Trophoblast cell (in vitro differentiated cells and primary cell): ENCODE measurements at regions not wholly inside any gene's neighbourhood (a gene's known extent, or its start where the extent isn't known, plus 50 kb on each side); places are given as distances from the start of the nearest gene placed in this dataset.
A peak's percentile ranks its signal among the peaks of the same experiment; 100 is the strongest.

Experiments
- DNase-seq, 2 donors: peaks; one replicate each; pipeline ENCODE4 v3.0.0-alpha.2; 2016
- H2AFZ ChIP-seq: 2 replicates; pipeline ENCODE4 v1.6.1; 2013; ENCODE audit warnings: low read length, moderate library complexity, mild to moderate bottlenecking; ENCODE audit not compliant: insufficient read depth, poor library complexity
- H2AK5ac ChIP-seq: 2 replicates; pipeline ENCODE4 v1.6.1; 2013; ENCODE audit warnings: mild to moderate bottlenecking, low read length
- H2BK120ac ChIP-seq: 2 replicates; pipeline ENCODE4 v1.6.1; 2013; ENCODE audit warnings: low read length, mild to moderate bottlenecking, moderate library complexity; ENCODE audit not compliant: insufficient read depth, poor library complexity
- H2BK12ac ChIP-seq: 2 replicates; pipeline ENCODE4 v1.6.1; 2013; ENCODE audit warnings: mild to moderate bottlenecking, low read length, moderate library complexity
- H2BK5ac ChIP-seq: 2 replicates; pipeline ENCODE4 v1.6.1; 2013; ENCODE audit warnings: low read length, low read depth, moderate library complexity, mild to moderate bottlenecking; ENCODE audit not compliant: poor library complexity
- H3K14ac ChIP-seq: 2 replicates; pipeline ENCODE4 v1.6.1; 2013; ENCODE audit warnings: mild to moderate bottlenecking, low read length
- H3K18ac ChIP-seq: 2 replicates; pipeline ENCODE4 v1.6.1; 2013; ENCODE audit warnings: mild to moderate bottlenecking, low read length
- H3K23ac ChIP-seq: 2 replicates; pipeline ENCODE4 v1.6.1; 2013; ENCODE audit warnings: low read length
- H3K27ac ChIP-seq: 2 replicates; pipeline ENCODE4 v1.5.1; 2013; ENCODE audit warnings: low read depth, mild to moderate bottlenecking, inconsistent platforms, low read length, moderate library complexity
- H3K27me3 ChIP-seq: 2 replicates; pipeline ENCODE4 v1.6.1; 2013; ENCODE audit warnings: inconsistent platforms, mild to moderate bottlenecking, low read length, moderate library complexity; ENCODE audit not compliant: insufficient read depth
- H3K36me3 ChIP-seq, 2 experiments: 1 replicate in 1 of 2; 2 replicates in 1 of 2; pipeline ENCODE4 v1.6.1; 2013; ENCODE audit warnings: low read length in 2 of 2, mild to moderate bottlenecking in 2 of 2, moderate library complexity in 1 of 2; ENCODE audit not compliant: insufficient read depth in 2 of 2, control insufficient read depth in 1 of 2
- H3K4ac ChIP-seq: 2 replicates; pipeline ENCODE4 v1.6.1; 2013; ENCODE audit warnings: low read depth, mild to moderate bottlenecking, low read length, moderate library complexity
- H3K4me1 ChIP-seq, 2 experiments: 1 replicate in 1 of 2; 2 replicates in 1 of 2; pipeline ENCODE4 v1.6.1; 2013; ENCODE audit warnings: low read length in 2 of 2, mild to moderate bottlenecking in 2 of 2, moderate library complexity in 1 of 2; ENCODE audit not compliant: insufficient read depth in 2 of 2, control insufficient read depth in 1 of 2
- H3K4me2 ChIP-seq: 2 replicates; pipeline ENCODE4 v1.6.1; 2013; ENCODE audit warnings: inconsistent platforms, mild to moderate bottlenecking, low read length, moderate library complexity
- H3K4me3 ChIP-seq: 2 replicates; pipeline ENCODE4 v1.5.1; 2013; ENCODE audit warnings: mild to moderate bottlenecking, low read depth, low read length, inconsistent platforms
- H3K79me1 ChIP-seq: one replicate; pipeline ENCODE4 v1.6.1; 2013; ENCODE audit warnings: low read length
- H3K79me2 ChIP-seq: 2 replicates; pipeline ENCODE4 v1.6.1; 2013; ENCODE audit warnings: low read length, mild to moderate bottlenecking; ENCODE audit not compliant: control insufficient read depth, insufficient read depth, poor library complexity
- H3K9ac ChIP-seq: 2 replicates; pipeline ENCODE4 v1.6.1; 2013; ENCODE audit warnings: mild to moderate bottlenecking, low read length
- H3K9me3 ChIP-seq: 2 replicates; pipeline ENCODE4 v1.6.1; 2013; ENCODE audit warnings: low read depth, mild to moderate bottlenecking, control low read depth, inconsistent platforms, low read length; ENCODE audit not compliant: insufficient read depth
- H4K12ac ChIP-seq: 2 replicates; pipeline ENCODE4 v1.6.1; 2013; ENCODE audit warnings: low read depth, mild to moderate bottlenecking, low read length, moderate library complexity
- H4K8ac ChIP-seq: 2 replicates; pipeline ENCODE4 v1.6.1; 2013; ENCODE audit warnings: low read depth, mild to moderate bottlenecking, low read length, moderate library complexity
- H4K91ac ChIP-seq: one replicate; pipeline ENCODE4 v1.6.1; 2013; ENCODE audit warnings: low read depth, mild to moderate bottlenecking, low read length, moderate library complexity
- WGBS: extraction: QIAGEN DNeasy Blood & Tissue Kit; methylation state at CpG from one replicate; pipeline ENCODE4 v1.1.7; 2013; ENCODE audit warnings: missing lambda C conversion rate; ENCODE audit not compliant: insufficient read length, insufficient coverage; ENCODE audit errors: extremely low coverage; 5-methylcytosine and 5-hydroxymethylcytosine counted together

- no peak overlapping the region for H4K8ac ChIP-seq
- no peaks in the 10 kb centered on the region for H3K79me1 ChIP-seq
- WGBS, result no CpG with 5 or more reads among the region's 4 CpGs
Observed at GRCh38 chr13:36530050-36530789, 97.9 kb downstream of the CCNA1 start.

GRCh38 chr13:36530861-36531590 is 98.7 kb downstream of the CCNA1 start:
- H3K23ac ChIP-seq, result no peak overlapping the region
- H3K79me1 ChIP-seq, result no peaks in the 10 kb centered on the region
- H3K27me3 ChIP-seq, result no peaks in the 10 kb centered on the region
- no peak overlapping the region for H3K18ac ChIP-seq
- H2BK120ac ChIP-seq, result no peak overlapping the region
- H2BK12ac ChIP-seq, result no peak overlapping the region
- H3K9me3 ChIP-seq, result peaks cover 3% of the 10 kb centered on the region
- H2AK5ac ChIP-seq, result no peak overlapping the region
- no peak overlapping the region for H2BK5ac ChIP-seq
- no peak overlapping the region for H2AFZ ChIP-seq
- no peak overlapping the region for H3K4me2 ChIP-seq
- DNase-seq, result no peak
- no CpG with 5 or more reads among the region's 5 CpGs for WGBS
- no peaks in the 10 kb centered on the region for H3K79me2 ChIP-seq
- no peak overlapping the region for H3K4ac ChIP-seq
- no peaks in the 10 kb centered on the region for H3K36me3 ChIP-seq
- H3K14ac ChIP-seq, result no peak overlapping the region
- no peaks in the 10 kb centered on the region for H3K4me1 ChIP-seq
- no peak overlapping the region for H3K27ac ChIP-seq
- H4K8ac ChIP-seq, result no peak overlapping the region
- no peak overlapping the region for H3K9ac ChIP-seq
- H4K12ac ChIP-seq, result no peak overlapping the region
- no peak overlapping the region for H3K4me3 ChIP-seq
- H4K91ac ChIP-seq, result no peak overlapping the region

More at GRCh38 chr13:36530050-36530789, 97.9 kb downstream of the CCNA1 start:
- H2BK12ac ChIP-seq, result no peak overlapping the region
- H2BK5ac ChIP-seq, result no peak overlapping the region
- no peak overlapping the region for H3K27ac ChIP-seq
- no peak overlapping the region for H2AFZ ChIP-seq
- no peak overlapping the region for H3K23ac ChIP-seq
- H2AK5ac ChIP-seq, result no peak overlapping the region
- no peak overlapping the region for H3K4me2 ChIP-seq
- H3K4me1 ChIP-seq, result no peaks in the 10 kb centered on the region
- peaks cover 3% of the 10 kb centered on the region for H3K9me3 ChIP-seq
- no peaks in the 10 kb centered on the region for H3K36me3 ChIP-seq
- no peak overlapping the region for H3K4me3 ChIP-seq
- no peak overlapping the region for H3K9ac ChIP-seq
- H3K18ac ChIP-seq, result no peak overlapping the region
- no peak overlapping the region for H4K91ac ChIP-seq
- H3K4ac ChIP-seq, result no peak overlapping the region
- DNase-seq, result no peak
- H3K79me2 ChIP-seq, result no peaks in the 10 kb centered on the region
- no peaks in the 10 kb centered on the region for H3K27me3 ChIP-seq
- H4K12ac ChIP-seq, result no peak overlapping the region
- H3K14ac ChIP-seq, result no peak overlapping the region
- no peak overlapping the region for H2BK120ac ChIP-seq

GRCh38 chr13:36531746-36532486 is 99.6 kb downstream of the CCNA1 start:
- peak; percentile 22 to 58 for DNase-seq
- Histone ChIP-seq H3K18ac (no peak overlapping the region), H3K79me2 (no peaks in the 10 kb centered on the region), H2BK5ac (no peak overlapping the region), H3K4me3 (no peak overlapping the region), H4K91ac (no peak overlapping the region), H2AK5ac (no peak overlapping the region), H3K23ac (no peak overlapping the region), H3K4ac (no peak overlapping the region), H3K9ac (no peak overlapping the region), H2AFZ (no peak overlapping the region), H3K14ac (no peak overlapping the region), H3K4me1 (no peaks in the 10 kb centered on the region), H2BK120ac (no peak overlapping the region), H4K12ac (no peak overlapping the region), H2BK12ac (no peak overlapping the region), H3K79me1 (no peaks in the 10 kb centered on the region), H3K36me3 (no peaks in the 10 kb centered on the region), H3K4me2 (no peak overlapping the region), H4K8ac (no peak overlapping the region), H3K27me3 (no peaks in the 10 kb centered on the region), H3K9me3 (no peaks in the 10 kb centered on the region), H3K27ac (no peak overlapping the region)
- WGBS, result no CpG with 5 or more reads among the region's 5 CpGs

GRCh38 chr13:36533806-36534205 is 101.5 kb downstream of the CCNA1 start:
- Histone ChIP-seq H3K79me2 (no peaks in the 10 kb centered on the region), H3K27me3 (no peaks in the 10 kb centered on the region), H3K14ac (no peak overlapping the region), H3K36me3 (no peaks in the 10 kb centered on the region), H3K18ac (no peak overlapping the region), H2BK5ac (no peak overlapping the region), H3K27ac (no peak overlapping the region), H2BK12ac (no peak overlapping the region), H4K12ac (no peak overlapping the region), H3K79me1 (no peaks in the 10 kb centered on the region), H3K4me1 (no peaks in the 10 kb centered on the region), H3K9me3 (no peaks in the 10 kb centered on the region), H4K91ac (no peak overlapping the region), H4K8ac (no peak overlapping the region), H3K4me2 (no peak overlapping the region), H2AFZ (no peak overlapping the region), H2BK120ac (no peak overlapping the region), H2AK5ac (no peak overlapping the region), H3K4ac (no peak overlapping the region), H3K23ac (no peak overlapping the region), H3K9ac (no peak overlapping the region), H3K4me3 (no peak overlapping the region)
- WGBS, result no CpG with 5 or more reads among the region's 2 CpGs
- peak; percentile 63 to 70 for DNase-seq
